Natural killer cell treated with Interleukin-12 subunit alpha and Interleukin-12 subunit beta and Interleukin-15 and Interleukin-18, amount 100 ng/mL, for 72 hours (primary cell): ENCODE measurements at regions not wholly inside any gene's neighbourhood (a gene's known extent, or its start where the extent isn't known, plus 50 kb on each side); places are given as distances from the start of the nearest gene placed in this dataset.

Experiments
- ATAC-seq, 2 donors: fragments of 150-1000 bp; cut with Tn5 transposase in 1 of 2; sonication (Bioruptor Pico), chemical (Tn5 transposase) in 1 of 2; 2 replicates each; pipeline ENCODE4 v1.10.0; 2021
- DNase-seq: peaks from one replicate; pipeline ENCODE4 v3.0.0; 2022; ENCODE audit warnings: low spot score
- H3K27ac Mint-ChIP-seq, 2 donors: 1 replicate in 1 of 2; 2 replicates in 1 of 2; pipeline ENCODE4 v1.8.0; 2022; ENCODE audit warnings: mixed read lengths in 2 of 2, mild to moderate bottlenecking in 1 of 2, moderate library complexity in 1 of 2
- H3K27me3 Mint-ChIP-seq, 2 donors: 1 replicate in 1 of 2; 2 replicates in 1 of 2; pipeline ENCODE4 v1.8.0; 2022; ENCODE audit warnings: mixed read lengths in 2 of 2
- H3K36me3 Mint-ChIP-seq: one replicate; pipeline ENCODE4 v1.8.0; 2022; ENCODE audit warnings: mixed read lengths
- H3K4me1 Mint-ChIP-seq, 2 donors: 1 replicate in 1 of 2; 2 replicates in 1 of 2; pipeline ENCODE4 v1.8.0; 2022; ENCODE audit warnings: low read depth in 2 of 2, mixed read lengths in 2 of 2, mild to moderate bottlenecking in 1 of 2
- H3K4me3 Mint-ChIP-seq: one replicate; pipeline ENCODE4 v1.8.0; 2022; ENCODE audit warnings: mixed read lengths
- H3K9me3 Mint-ChIP-seq: 2 replicates; pipeline ENCODE4 v1.8.0; 2022; ENCODE audit warnings: mixed read lengths

GRCh38 chr7:73968487-73968886 lies 59.5 kb upstream of the ELN start:
- H3K27ac Mint-ChIP-seq, result no peak overlapping the region
- peaks cover 0 to 3% of the 10 kb centered on the region in 2 donors for H3K4me1 Mint-ChIP-seq

GRCh38 chr7:73969991-73970390 lies 58.0 kb upstream of the ELN start:
- DNase-seq, result no peak
- H3K4me1 Mint-ChIP-seq, result peaks cover 0 to 3% of the 10 kb centered on the region in 2 donors
- no peak overlapping the region for H3K4me3 Mint-ChIP-seq
- no peaks in the 10 kb centered on the region for H3K9me3 Mint-ChIP-seq
- ATAC-seq, result no peak
- H3K27me3 Mint-ChIP-seq, result no peaks in the 10 kb centered on the region
- no peak overlapping the region for H3K27ac Mint-ChIP-seq
- no peaks in the 10 kb centered on the region for H3K36me3 Mint-ChIP-seq

More at GRCh38 chr7:73968487-73968886, 59.5 kb upstream of the ELN start:
- DNase-seq (no peak), ATAC-seq (no peak)
- H3K4me3 Mint-ChIP-seq, result no peak overlapping the region
- peaks cover 10% of the 10 kb centered on the region for H3K9me3 Mint-ChIP-seq
- H3K27me3 Mint-ChIP-seq, result peaks cover 0 to 5% of the 10 kb centered on the region in 2 donors
- peaks cover 10% of the 10 kb centered on the region for H3K36me3 Mint-ChIP-seq

GRCh38 chr7:73970801-73971229 lies 57.2 kb upstream of the ELN start:
- Mint-ChIP-seq H3K9me3 (no peaks in the 10 kb centered on the region), H3K4me1 (peaks cover 0 to 3% of the 10 kb centered on the region in 2 donors), H3K36me3 (no peaks in the 10 kb centered on the region), H3K4me3 (no peak overlapping the region), H3K27ac (no peak overlapping the region), H3K27me3 (no peaks in the 10 kb centered on the region)
- DNase-seq, result no peak
- no peak for ATAC-seq

GRCh38 chr7:73971322-73971703 lies 56.7 kb upstream of the ELN start:
- ATAC-seq, result no peak
- no peaks in the 10 kb centered on the region for H3K27me3 Mint-ChIP-seq
- H3K4me3 Mint-ChIP-seq, result no peak overlapping the region
- no peak for DNase-seq
- H3K27ac Mint-ChIP-seq, result no peak overlapping the region
- H3K4me1 Mint-ChIP-seq, result peaks cover 0 to 3% of the 10 kb centered on the region in 2 donors
- no peaks in the 10 kb centered on the region for H3K36me3 Mint-ChIP-seq
- H3K9me3 Mint-ChIP-seq, result no peaks in the 10 kb centered on the region

DNA sequence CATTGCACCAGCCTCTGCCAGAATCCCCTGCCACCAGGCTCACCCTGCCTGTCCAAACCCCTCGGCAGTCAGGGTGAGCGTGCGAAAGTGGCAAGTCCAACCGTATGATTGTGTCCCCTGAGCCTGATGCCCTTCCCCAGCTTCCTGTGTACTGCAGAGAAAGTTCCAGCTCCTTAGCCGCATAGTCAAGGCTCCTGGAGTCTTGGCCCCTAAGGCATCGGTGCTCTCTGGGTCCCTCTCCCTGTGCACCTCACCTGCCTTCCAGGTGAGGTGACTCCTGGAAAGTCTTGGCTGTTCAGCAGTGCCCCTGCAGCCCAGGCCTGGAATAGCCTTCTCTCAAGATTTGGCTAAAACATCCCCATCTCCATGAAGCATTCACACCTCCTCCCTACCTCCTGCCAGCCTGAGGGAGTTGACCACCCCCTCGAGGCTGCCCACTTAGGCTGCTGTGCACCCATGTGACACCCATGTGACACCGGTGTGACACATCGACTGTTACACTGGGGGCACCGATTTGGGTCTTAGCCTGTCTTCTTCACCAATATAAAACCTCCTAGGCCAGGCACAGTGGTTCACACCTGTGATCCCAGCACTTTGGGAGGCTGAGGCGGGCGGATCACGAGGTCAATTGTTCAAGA lies 56.1 kb upstream of the ELN start:
- no peaks in the 10 kb centered on the region for H3K36me3 Mint-ChIP-seq

DNA sequence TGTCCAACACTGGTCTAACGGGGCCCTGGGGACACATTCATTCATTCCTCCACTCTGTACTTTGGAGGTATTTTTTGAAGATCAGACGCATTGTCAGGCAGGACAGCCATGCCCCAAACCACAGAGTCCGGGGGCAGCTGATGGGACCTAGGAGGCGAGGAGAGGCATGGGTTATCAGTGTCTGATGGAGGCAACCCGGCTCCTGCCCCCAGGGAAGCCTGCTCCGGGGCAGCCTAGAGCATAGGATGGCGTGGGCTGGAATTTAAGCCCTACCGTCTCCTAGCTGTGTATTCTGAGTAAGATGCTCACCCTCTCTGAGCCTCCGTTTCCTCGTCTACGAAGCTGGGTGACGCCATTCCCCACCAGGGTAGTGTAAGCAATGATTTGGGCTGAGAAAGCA lies 55.4 kb upstream of the ELN start:
- H3K27ac Mint-ChIP-seq, result no peak overlapping the region
- no peaks in the 10 kb centered on the region for H3K9me3 Mint-ChIP-seq
- H3K4me3 Mint-ChIP-seq, result no peak overlapping the region
- peaks cover 0 to 2% of the 10 kb centered on the region in 2 donors for H3K4me1 Mint-ChIP-seq
- DNase-seq (no peak), ATAC-seq (no peak)
- no peaks in the 10 kb centered on the region for H3K27me3 Mint-ChIP-seq
- H3K36me3 Mint-ChIP-seq, result no peaks in the 10 kb centered on the region

More for the DNA sequence above, 56.1 kb upstream of the ELN start:
- DNase-seq (no peak), ATAC-seq (no peak)
- H3K27me3 Mint-ChIP-seq, result no peaks in the 10 kb centered on the region
- peaks cover 0 to 3% of the 10 kb centered on the region in 2 donors for H3K4me1 Mint-ChIP-seq
- no peak overlapping the region for H3K4me3 Mint-ChIP-seq
- H3K9me3 Mint-ChIP-seq, result no peaks in the 10 kb centered on the region
- H3K27ac Mint-ChIP-seq, result no peak overlapping the region

GRCh38 chr7:73973091-73973490 lies 54.9 kb upstream of the ELN start:
- Mint-ChIP-seq H3K4me1 (no peaks in the 10 kb centered on the region), H3K27ac (no peak overlapping the region), H3K36me3 (no peaks in the 10 kb centered on the region), H3K4me3 (no peak overlapping the region), H3K27me3 (no peaks in the 10 kb centered on the region), H3K9me3 (no peaks in the 10 kb centered on the region)
- no peak for DNase-seq
- ATAC-seq, result no peak

GRCh38 chr7:73974101-73974947 lies 53.6 kb upstream of the ELN start:
- DNase-seq (no peak), ATAC-seq (no peak)
- Mint-ChIP-seq H3K36me3 (no peaks in the 10 kb centered on the region), H3K4me1 (no peaks in the 10 kb centered on the region), H3K9me3 (no peaks in the 10 kb centered on the region), H3K27me3 (no peaks in the 10 kb centered on the region), H3K27ac (no peak overlapping the region), H3K4me3 (no peak overlapping the region)

DNA sequence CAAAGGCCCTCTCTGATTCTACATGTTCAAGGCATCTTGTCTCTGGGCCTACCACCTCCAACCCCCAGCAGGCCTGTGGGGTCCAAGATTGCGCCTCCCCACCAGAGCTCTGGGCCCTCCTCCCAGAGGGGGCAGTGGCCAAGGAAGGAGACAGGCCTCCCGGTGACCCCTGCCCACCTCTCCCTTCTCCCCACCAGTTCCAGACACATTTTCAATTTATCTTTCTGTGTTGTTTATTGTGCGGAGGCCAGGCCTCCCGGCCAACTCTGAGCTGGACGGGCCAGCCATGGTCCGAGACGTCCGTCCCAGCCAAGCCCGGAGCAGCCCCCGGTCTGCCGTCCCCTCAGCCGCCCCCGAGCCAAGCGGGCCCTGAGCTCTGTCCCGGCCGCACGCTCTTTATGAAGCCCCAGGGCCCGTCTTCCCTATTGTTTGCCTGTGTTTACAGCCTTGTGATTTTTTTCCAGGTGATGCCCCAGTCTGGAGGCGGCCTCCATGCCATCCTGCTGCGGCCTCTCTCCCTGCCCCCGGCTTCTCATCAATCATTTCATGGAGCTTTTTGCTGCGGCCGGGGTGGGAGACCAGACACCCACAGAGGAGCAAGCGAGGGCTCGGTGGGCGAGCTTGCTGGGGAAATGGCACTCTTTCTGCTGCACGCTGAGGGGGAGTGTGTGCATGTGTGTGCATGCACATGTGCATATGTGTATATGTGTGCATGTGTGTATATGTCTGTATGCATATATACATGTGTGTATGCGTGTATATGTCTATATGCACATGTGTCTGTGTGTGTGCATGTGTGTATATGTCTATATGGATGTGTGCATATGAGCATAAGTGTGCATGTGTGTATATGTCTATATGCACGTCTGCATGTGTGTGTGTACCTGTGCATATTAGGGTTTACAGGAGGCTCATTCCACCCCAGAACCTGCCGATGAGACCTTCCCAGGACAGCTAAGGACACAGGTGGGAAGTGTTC lies 52.7 kb upstream of the ELN start:
- no peaks in the 10 kb centered on the region for H3K9me3 Mint-ChIP-seq
- H3K27me3 Mint-ChIP-seq, result peaks cover 0 to 5% of the 10 kb centered on the region in 2 donors
- ATAC-seq (no peak), DNase-seq (no peak)
- no peak overlapping the region for H3K27ac Mint-ChIP-seq
- H3K4me3 Mint-ChIP-seq, result no peak overlapping the region
- H3K36me3 Mint-ChIP-seq, result no peaks in the 10 kb centered on the region
- no peaks in the 10 kb centered on the region for H3K4me1 Mint-ChIP-seq

DNA sequence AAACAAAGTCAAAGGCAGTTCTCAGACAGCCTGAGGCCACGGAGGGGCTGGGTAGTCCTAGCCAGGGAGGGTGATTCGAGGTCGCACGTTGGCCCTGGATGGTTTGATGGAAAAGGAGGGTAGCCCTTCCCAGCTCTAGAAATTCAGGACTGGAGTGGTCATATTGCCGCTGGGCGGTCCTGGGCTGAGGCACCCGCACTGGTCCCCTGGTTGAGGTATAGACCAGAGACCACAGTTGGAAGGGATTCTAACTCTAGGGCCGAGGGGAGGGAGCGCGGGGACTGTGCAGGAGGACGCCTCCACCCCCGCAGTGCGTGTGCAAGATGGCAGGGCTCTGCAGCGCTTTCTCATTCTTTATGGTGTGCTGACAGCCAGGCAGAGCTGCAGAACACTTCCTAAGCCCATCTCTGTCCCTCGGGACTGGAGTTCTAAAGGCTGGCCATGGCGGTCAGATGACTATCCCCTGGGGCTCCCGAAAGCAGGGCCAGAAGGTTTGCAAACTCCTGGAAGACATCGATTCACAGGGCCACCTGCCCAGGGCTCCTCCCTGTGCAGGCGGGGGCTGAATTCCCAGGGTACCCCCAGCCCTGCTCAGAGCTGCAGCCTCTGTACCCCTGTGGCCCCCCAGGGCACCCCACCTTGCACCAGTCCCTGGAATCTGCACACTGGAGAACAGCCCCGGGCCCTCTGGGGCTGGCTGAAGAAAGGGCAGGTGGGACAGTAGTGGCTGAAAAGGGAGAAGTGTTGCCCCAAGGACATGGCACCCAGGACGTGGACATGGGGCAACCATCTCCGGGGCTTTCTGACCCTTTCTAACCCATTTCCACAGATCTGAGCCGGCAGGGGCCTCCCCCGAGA lies 51.0 kb upstream of the ELN start:
- no peaks in the 10 kb centered on the region for H3K4me1 Mint-ChIP-seq
- no peaks in the 10 kb centered on the region for H3K36me3 Mint-ChIP-seq
- H3K4me3 Mint-ChIP-seq, result no peak overlapping the region
- peaks cover 0 to 11% of the 10 kb centered on the region in 2 donors for H3K27me3 Mint-ChIP-seq
- DNase-seq, result no peak
- no peak overlapping the region for H3K27ac Mint-ChIP-seq
- no peaks in the 10 kb centered on the region for H3K9me3 Mint-ChIP-seq
- no peak for ATAC-seq

GRCh38 chr7:73977619-73978618 lies 50.1 kb upstream of the ELN start:
- Mint-ChIP-seq H3K4me1 (no peaks in the 10 kb centered on the region), H3K27me3 (peaks cover 2 to 11% of the 10 kb centered on the region in 2 donors), H3K4me3 (no peak overlapping the region), H3K27ac (no peak overlapping the region), H3K36me3 (no peaks in the 10 kb centered on the region), H3K9me3 (no peaks in the 10 kb centered on the region)
- DNase-seq (no peak), ATAC-seq (no peak)
